ENCODE measurements at regions not wholly inside any gene's neighbourhood (a gene's known extent, or its start where the extent isn't known, plus 50 kb on each side); places are given as distances from the start of the nearest gene placed in this dataset.

DNA sequence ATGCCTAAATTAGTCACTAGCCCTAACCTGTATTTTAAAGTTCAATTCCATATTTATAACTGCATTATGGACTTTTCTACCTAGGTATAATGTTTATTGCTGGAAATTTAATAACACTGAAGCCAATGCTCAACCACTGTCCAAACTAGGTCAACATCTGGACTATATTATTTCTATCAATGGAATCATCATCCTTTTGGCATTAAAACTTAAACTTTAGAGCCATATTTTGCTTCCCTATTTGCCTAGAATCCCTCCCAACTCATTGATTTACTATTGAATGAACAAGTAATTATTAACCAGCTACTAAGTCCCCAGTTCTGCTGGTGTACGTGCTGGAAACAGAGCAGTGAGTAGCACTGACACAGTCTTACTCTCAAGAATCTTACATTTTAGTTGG is 291.7 kb upstream of the SPTLC3 start:
- DNase-seq (ENCODE audit: low read depth): no peak
- TF ChIP-seq, protein P1, sequence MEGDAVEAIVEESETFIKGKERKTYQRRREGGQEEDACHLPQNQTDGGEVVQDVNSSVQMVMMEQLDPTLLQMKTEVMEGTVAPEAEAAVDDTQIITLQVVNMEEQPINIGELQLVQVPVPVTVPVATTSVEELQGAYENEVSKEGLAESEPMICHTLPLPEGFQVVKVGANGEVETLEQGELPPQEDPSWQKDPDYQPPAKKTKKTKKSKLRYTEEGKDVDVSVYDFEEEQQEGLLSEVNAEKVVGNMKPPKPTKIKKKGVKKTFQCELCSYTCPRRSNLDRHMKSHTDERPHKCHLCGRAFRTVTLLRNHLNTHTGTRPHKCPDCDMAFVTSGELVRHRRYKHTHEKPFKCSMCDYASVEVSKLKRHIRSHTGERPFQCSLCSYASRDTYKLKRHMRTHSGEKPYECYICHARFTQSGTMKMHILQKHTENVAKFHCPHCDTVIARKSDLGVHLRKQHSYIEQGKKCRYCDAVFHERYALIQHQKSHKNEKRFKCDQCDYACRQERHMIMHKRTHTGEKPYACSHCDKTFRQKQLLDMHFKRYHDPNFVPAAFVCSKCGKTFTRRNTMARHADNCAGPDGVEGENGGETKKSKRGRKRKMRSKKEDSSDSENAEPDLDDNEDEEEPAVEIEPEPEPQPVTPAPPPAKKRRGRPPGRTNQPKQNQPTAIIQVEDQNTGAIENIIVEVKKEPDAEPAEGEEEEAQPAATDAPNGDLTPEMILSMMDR (IDR thresholded peaks at IDR 0.05; ENCODE audit: low read length, missing control alignments): no peak
- no peak overlapping the region for H3K4me3 ChIP-seq (replicated peaks; ENCODE audit: low read depth, low read length)

DNA sequence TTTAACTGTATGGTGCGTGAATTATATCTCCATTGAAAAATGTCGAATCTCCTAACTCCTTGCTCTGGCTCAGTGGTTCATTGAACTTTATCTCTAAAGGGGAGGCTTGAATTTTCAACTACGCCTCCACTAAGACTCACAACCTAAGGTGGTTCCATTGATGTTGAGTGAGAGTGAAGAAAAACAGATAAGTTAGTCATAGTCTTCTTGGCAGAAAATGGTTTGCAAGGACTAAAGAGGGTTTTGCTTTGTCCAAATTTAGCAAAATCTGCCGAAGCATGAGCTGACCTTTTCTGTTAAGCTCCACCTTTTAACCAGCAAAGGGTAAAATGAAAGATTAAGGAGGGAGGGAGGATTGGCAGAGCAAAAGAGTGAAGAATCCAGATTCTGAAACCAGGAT is 290.2 kb upstream of the SPTLC3 start:
- no peak for DNase-seq (ENCODE audit: low read depth)
- TF ChIP-seq, protein P1 (IDR thresholded peaks at IDR 0.05; ENCODE audit: low read length, missing control alignments): no peak
- no peak overlapping the region for H3K4me3 ChIP-seq (replicated peaks; ENCODE audit: low read depth, low read length)

DNA sequence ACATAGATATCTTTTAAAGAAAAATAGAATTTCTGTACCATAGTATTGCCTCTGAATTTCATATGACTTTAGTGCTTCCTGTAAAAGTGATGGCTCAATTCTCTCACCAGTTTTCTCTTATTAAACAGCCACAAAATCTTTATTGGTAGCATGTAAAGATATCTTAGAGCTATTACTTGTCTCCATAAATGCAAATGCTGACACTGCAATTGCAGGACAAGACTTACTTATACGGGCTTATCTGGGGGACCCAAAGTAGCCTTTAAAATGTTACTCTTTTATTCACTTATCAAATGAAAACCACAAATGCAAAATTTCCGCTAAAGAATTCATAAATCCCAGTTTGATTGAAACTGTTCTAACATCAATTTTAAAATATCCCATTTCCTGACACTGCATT is 287.1 kb upstream of the SPTLC3 start:
- no peak for DNase-seq (ENCODE audit: low read depth)

DNA sequence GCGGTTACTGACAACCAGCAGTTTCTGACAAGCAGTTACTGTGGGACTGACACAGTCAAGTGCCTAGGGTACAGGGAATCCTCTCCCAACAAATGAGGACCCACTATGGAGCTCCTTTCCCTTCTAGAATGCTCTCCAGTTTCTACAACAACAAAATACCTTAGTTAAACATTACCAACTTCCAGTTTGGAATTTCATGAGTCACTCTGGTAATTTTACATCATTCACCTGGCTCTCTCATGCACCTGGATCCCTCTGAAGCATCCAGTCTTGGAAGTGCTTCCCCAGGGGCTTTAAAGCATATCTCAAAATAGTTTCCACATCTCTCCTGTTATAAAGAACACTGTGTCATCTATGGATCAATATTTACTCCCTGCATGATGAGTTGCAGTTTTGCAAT is 286.7 kb upstream of the SPTLC3 start:
- TF ChIP-seq, protein P1 (IDR thresholded peaks at IDR 0.05; ENCODE audit: low read length, missing control alignments): no peak
- DNase-seq (ENCODE audit: low read depth): no peak
- H3K4me3 ChIP-seq (replicated peaks; ENCODE audit: low read depth, low read length): no peak overlapping the region

More for the DNA sequence above, 287.1 kb upstream of the SPTLC3 start:
- H3K4me3 ChIP-seq (replicated peaks; ENCODE audit: low read depth, low read length): no peak overlapping the region
- TF ChIP-seq, protein P1 (IDR thresholded peaks at IDR 0.05; ENCODE audit: low read length, missing control alignments): no peak

DNA sequence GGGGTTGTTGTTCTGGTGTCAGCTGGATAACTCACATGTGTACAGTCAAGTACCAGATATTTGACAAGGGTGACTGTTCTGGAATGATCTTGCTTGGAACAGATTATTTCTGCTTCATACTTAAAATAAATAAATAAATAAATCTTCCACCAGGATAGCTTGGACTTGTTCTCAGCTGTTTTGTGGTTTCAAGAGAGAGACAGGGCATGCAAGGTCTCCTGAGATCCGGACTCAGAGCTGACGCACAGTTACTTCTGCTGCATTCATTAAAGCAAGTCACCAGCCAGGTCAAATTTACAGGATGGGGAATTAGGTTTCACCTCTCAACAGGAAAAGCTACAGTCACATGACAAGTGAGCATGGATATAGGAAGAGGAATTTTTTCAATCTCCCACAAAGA is 285.0 kb upstream of the SPTLC3 start:
- no peak overlapping the region for H3K4me3 ChIP-seq (replicated peaks; ENCODE audit: low read depth, low read length)
- TF ChIP-seq, protein P1 (IDR thresholded peaks at IDR 0.05; ENCODE audit: low read length, missing control alignments): no peak
- DNase-seq (ENCODE audit: low read depth): no peak

DNA sequence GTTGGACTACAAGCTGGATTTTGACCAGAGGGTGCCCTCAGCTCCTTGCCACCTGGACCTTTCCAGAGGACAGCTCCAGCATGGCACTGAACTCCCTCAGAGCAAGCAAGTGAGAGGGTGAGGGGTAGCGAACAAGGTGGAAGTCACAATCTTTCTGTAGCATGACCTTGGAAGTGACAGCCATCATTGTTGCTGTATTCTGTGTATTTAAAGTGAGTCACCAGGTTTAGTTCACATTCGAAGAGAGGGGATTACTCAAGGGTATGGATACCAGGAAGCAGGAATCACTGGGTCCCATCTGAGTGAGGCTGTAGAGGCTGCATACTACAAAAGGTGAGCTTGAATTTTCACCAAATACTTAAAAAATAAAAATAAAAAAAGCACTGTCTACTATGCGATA is 280.0 kb upstream of the SPTLC3 start:
- DNase-seq (ENCODE audit: low read depth): no peak
- H3K4me3 ChIP-seq (replicated peaks; ENCODE audit: low read depth, low read length): no peak overlapping the region
- TF ChIP-seq, protein P1 (IDR thresholded peaks at IDR 0.05; ENCODE audit: low read length, missing control alignments): no peak

DNA sequence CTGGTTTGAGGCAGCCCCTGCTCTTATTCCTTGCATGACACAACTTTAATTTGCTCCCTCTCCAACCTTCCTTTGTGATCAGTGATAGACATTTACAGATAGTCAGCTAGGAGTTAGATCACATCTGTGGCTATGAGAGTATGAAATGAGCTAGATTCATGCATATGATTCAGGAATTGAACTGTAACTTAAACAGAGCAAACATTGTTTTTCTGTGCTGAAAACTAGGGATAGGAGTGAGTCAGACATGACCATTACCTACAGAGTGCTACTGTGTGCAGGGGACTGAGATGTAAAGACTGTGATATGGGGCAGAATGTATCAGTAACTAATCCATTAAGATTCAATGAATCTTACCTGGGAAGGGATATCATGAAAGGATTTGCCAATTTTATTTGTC is 279.4 kb upstream of the SPTLC3 start:
- DNase-seq (ENCODE audit: low read depth): no peak
- no peak overlapping the region for H3K4me3 ChIP-seq (replicated peaks; ENCODE audit: low read depth, low read length)
- TF ChIP-seq, protein P1 (IDR thresholded peaks at IDR 0.05; ENCODE audit: low read length, missing control alignments): no peak

Measured in fibroblast of pulmonary artery (primary cell).